Suprapubic skin (tissue), 4 donors: ENCODE measurements at regions not wholly inside any gene's neighbourhood (a gene's known extent, or its start where the extent isn't known, plus 50 kb on each side); places are given as distances from the start of the nearest gene placed in this dataset.

Experiments used
- CTCF ChIP-seq, 2 donors: fragments of 200-600 bp in 1 of 2; fragments of 450-650 bp in 1 of 2; sonication (generic) in 1 of 2; IDR thresholded peaks; one replicate each; pipeline ENCODE4 v1.5.1; 2016 to 2019; ENCODE audit warnings: antibody characterized with exemption in 2 of 2, mild to moderate bottlenecking in 1 of 2, moderate library complexity in 1 of 2
- EP300 ChIP-seq: sonication (generic); formaldehyde crosslinking; IDR thresholded peaks from one replicate; pipeline ENCODE4 v1.6.1; 2017; ENCODE audit warnings: antibody characterized with exemption
- POLR2A ChIP-seq, 2 donors: fragments of 450-650 bp; IDR thresholded peaks; one replicate each; pipeline ENCODE4 v1.6.1; 2017; ENCODE audit warnings: antibody characterized with exemption in 2 of 2, mild to moderate bottlenecking in 2 of 2, moderate library complexity in 2 of 2
- POLR2AphosphoS5 ChIP-seq, 3 donors: sonication (generic); formaldehyde crosslinking; IDR thresholded peaks; one replicate each; pipeline ENCODE4 v1.6.1; 2017; ENCODE audit warnings: antibody characterized with exemption in 3 of 3

GRCh38 chr11:92457250-92457649 lies 232.6 kb downstream of the FAT3 start:
- no peak for TF ChIP-seq CTCF (IDR thresholded peaks at IDR 0.05)
- no peak for TF ChIP-seq EP300
- TF ChIP-seq POLR2AphosphoS5 (IDR thresholded peaks at IDR 0.05): no peak
- no peak for TF ChIP-seq POLR2A (IDR thresholded peaks at IDR 0.05)
